GM12864 (cell line): ENCODE measurements at regions not wholly inside any gene's neighbourhood (a gene's known extent, or its start where the extent isn't known, plus 50 kb on each side); places are given as distances from the start of the nearest gene placed in this dataset.
"Not testable (repeated sequence)": the region's sequence is repeated elsewhere in the genome, so short reads cannot be mapped to it uniquely, and the experiment has no call there.

Source experiments
- DNase-seq: peaks from one replicate; pipeline ENCODE4 v3.0.0-alpha.2; 2011; ENCODE audit warnings: low read depth
- H3K4me3 ChIP-seq: 2 replicates; pipeline ENCODE4 v1.5.1; 2011; ENCODE audit warnings: mild to moderate bottlenecking, low read depth, low read length, control low read depth
- TF ChIP-seq, protein P1 (sequence below): IDR thresholded peaks from 2 replicates; pipeline ENCODE4 v1.5.1; 2011; ENCODE audit warnings: low read depth, mild to moderate bottlenecking, moderate library complexity, low read length, control low read depth, inconsistent platforms; ENCODE audit errors: missing control alignments

DNA sequence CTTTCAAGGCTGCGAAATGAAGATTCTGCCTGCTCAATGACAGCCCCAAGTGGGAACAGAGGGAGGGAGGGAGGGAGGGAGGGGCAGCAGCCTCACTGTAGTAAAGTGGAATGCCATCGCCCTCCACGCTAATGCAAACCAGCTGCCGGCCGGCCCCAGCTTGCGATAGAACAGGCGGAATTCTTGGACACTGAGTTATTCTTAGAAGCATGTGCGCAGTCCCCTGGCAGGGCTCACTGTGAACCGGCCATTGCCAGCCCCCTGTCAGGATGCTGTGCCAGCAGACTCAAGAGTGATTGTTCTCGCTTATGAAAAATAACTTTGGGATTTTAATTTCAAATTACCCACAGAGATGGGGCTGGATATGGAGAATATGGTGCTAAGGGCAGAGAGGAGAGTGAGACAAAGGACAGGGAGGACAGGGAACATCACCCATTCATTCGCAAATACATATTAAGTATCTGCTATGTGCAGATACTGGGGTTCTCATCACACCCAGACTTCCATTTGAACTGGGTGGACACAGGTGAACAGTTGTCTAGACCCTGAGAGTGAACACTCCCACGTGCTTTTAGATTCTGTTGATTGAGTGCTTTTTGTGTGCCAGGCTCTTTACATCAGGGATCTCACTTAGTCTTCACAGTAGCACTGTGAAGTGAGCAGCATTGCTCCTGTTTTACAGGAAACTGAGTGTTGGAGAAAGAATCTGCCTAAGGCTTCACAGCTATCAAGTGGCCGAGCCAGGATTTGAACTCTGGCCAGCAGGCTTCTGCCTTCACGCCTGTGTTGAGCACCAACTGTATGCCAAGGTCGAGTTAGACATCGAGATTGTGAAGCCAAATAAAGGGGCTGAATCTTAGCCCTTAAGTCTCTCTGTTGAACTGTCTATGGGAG lies 192.9 kb downstream of the C12orf75 start:
- H3K4me3 ChIP-seq = no peak overlapping the region
- no peak for DNase-seq
- TF ChIP-seq, protein P1, sequence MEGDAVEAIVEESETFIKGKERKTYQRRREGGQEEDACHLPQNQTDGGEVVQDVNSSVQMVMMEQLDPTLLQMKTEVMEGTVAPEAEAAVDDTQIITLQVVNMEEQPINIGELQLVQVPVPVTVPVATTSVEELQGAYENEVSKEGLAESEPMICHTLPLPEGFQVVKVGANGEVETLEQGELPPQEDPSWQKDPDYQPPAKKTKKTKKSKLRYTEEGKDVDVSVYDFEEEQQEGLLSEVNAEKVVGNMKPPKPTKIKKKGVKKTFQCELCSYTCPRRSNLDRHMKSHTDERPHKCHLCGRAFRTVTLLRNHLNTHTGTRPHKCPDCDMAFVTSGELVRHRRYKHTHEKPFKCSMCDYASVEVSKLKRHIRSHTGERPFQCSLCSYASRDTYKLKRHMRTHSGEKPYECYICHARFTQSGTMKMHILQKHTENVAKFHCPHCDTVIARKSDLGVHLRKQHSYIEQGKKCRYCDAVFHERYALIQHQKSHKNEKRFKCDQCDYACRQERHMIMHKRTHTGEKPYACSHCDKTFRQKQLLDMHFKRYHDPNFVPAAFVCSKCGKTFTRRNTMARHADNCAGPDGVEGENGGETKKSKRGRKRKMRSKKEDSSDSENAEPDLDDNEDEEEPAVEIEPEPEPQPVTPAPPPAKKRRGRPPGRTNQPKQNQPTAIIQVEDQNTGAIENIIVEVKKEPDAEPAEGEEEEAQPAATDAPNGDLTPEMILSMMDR = no peak

DNA sequence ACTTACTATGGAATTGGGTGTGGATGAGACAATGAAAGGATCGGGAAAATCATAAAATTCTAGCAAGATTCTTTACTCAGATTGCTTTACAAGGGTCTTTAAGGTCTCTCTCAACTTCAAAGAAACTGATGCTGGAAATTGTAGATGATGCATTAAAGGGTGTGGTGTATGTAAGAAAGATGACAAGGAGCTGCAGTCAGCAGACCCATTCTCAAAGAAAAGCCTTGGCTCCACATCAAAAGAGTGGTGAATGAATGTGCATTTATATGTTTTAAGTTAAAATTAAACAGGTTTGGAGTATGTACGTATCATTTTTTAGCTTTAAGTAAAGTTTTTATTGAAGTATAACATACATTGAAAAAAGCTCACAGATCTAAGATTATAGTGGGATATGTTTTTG lies 194.5 kb downstream of the C12orf75 start:
- TF ChIP-seq, protein P1 = no peak
- H3K4me3 ChIP-seq = no peak overlapping the region

GRCh38 chr12:105534068-105534467 lies 203.6 kb downstream of the C12orf75 start:
- no peak overlapping the region for H3K4me3 ChIP-seq
- DNase-seq = no peak
- TF ChIP-seq, protein P1 = no peak

More for the DNA sequence above, 194.5 kb downstream of the C12orf75 start:
- DNase-seq = no peak

DNA sequence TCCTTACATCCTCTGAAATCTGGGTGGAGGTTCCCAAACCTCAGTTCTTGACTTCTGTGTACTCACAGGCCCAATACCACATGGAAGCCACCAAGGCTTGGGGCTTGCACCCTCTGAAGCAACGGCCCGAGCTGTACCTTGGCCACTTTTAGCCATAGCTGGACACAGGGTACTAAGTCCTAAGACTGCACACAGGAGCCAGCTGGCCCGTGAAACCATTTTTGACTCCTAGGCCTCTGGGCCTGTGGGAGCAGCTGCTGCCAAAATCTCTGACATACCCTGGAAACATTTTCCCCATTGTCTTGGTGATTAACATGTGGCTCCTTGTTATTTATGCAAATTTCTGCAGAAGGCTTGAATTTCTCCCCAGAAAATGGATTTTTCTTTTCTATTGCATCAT lies 204.5 kb downstream of the C12orf75 start:
- DNase-seq, H3K4me3 ChIP-seq: not testable (repeated sequence)

- TF ChIP-seq, protein P1 = no peak
- H3K4me3 ChIP-seq = no peak overlapping the region
- DNase-seq = no peak
Measured at GRCh38 chr12:105538880-105539279, 208.4 kb downstream of the C12orf75 start.

DNA sequence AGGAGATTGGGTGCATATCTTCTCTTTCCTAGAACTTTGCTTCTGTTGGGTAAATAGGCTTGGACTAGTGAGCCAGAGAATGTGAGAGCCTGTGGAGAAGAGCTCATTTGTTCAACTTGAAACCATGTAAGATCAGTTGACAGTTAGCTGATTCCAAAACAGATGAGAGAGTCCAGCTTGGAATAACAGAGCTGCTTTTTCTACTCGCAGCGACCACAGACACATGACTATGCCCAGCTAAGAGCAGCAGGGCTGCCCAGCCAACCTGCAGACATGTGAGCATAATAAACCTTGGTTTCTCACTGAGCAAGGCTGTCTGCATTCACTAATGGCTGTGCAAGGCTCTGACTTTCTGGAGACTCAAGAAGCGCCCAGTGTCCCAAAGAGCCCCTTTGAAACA lies 209.2 kb downstream of the C12orf75 start:
- TF ChIP-seq, protein P1 = no peak
- no peak for DNase-seq

DNA sequence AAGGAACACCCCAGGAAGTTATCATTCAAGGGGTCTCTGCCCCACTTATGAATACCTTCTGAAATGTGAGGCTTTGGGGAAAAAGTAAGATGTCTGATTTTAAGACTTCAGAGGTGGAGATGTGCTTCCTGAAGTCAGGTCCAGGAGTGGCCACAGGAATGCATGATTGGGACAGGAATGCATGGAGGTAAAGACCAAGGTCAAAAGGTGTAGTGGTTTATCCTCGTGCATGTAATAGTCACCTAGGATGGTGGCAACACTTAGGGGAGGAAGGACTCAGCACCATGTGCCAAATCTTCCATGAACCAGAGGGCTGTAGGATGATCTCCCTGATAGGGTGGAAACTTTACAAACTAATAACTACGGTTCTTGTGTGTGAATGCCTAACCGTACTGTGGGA lies 217.3 kb downstream of the C12orf75 start:
- TF ChIP-seq, protein P1 = no peak
- no peak overlapping the region for H3K4me3 ChIP-seq
- DNase-seq = no peak

More for the DNA sequence above, 209.2 kb downstream of the C12orf75 start:
- H3K4me3 ChIP-seq = no peak overlapping the region
